HUES6 (cell line): ENCODE measurements at regions not wholly inside any gene's neighbourhood (a gene's known extent, or its start where the extent isn't known, plus 50 kb on each side); places are given as distances from the start of the nearest gene placed in this dataset.
"Not testable (repeated sequence)": the region's sequence is repeated elsewhere in the genome, so short reads cannot be mapped to it uniquely, and the experiment has no call there.

ENCODE experiments used
- H3K27ac ChIP-seq: 2 replicates; pipeline ENCODE4 v1.7.0; 2013; ENCODE audit warnings: low read depth, mild to moderate bottlenecking, low read length, inconsistent platforms
- H3K27me3 ChIP-seq: 2 replicates; pipeline ENCODE4 v1.6.1; 2013; ENCODE audit warnings: low read length; ENCODE audit not compliant: control insufficient read depth, insufficient read depth
- H3K36me3 ChIP-seq: 2 replicates; pipeline ENCODE4 v1.6.1; 2013; ENCODE audit warnings: low read length; ENCODE audit not compliant: control insufficient read depth, insufficient read depth
- H3K4me1 ChIP-seq: 2 replicates; pipeline ENCODE4 v1.6.1; 2013; ENCODE audit warnings: low read length; ENCODE audit not compliant: control insufficient read depth, insufficient read depth
- H3K4me3 ChIP-seq: 2 replicates; pipeline ENCODE4 v1.5.1; 2013; ENCODE audit warnings: low read depth, low read length
- H3K9ac ChIP-seq: one replicate; pipeline ENCODE4 v1.6.1; 2013; ENCODE audit warnings: mild to moderate bottlenecking, low read length
- H3K9me3 ChIP-seq: 2 replicates; pipeline ENCODE4 v1.6.1; 2013; ENCODE audit warnings: low read depth, low read length; ENCODE audit not compliant: control insufficient read depth, insufficient read depth

DNA sequence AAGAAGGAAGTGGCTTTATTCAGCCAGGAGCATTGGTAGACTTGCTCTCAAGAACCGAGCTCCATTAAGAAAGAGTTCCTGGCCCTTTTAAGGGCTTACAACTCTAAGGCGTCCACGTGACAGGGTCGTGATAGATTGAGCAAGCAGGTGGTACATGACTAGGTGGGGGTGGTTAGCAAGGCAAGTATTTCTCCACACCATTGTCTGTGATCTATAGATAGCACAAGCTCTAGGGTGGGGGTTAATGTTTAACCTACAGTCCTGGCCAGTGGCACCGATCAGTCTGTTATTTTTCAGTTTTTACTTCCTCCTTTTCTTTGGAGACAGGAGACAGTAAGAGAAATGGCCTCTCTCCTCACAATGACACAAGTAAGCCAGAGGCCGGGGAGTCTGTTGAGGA is 215.1 kb downstream of the UQCRFS1 start:
- not testable (repeated sequence) for H3K4me3 ChIP-seq, H3K27ac ChIP-seq, H3K36me3 ChIP-seq, H3K9ac ChIP-seq, H3K27me3 ChIP-seq
- Histone ChIP-seq H3K4me1 (peaks cover 11% of the 10 kb centered on the region), H3K9me3 (peaks cover 53% of the 10 kb centered on the region)

- Histone ChIP-seq H3K9ac (no peak overlapping the region), H3K27ac (no peak overlapping the region), H3K4me3 (no peak overlapping the region), H3K27me3 (0 out of 2 replicates have a peak, but pooled peaks cover 3% of the 10 kb centered on the region), H3K36me3 (no peaks in the 10 kb centered on the region), H3K9me3 (peaks cover 31% of the 10 kb centered on the region), H3K4me1 (peaks cover 21% of the 10 kb centered on the region)
These were observed 222.4 kb downstream of the UQCRFS1 start for GRCh38 chr19:28990522-28990921.

DNA sequence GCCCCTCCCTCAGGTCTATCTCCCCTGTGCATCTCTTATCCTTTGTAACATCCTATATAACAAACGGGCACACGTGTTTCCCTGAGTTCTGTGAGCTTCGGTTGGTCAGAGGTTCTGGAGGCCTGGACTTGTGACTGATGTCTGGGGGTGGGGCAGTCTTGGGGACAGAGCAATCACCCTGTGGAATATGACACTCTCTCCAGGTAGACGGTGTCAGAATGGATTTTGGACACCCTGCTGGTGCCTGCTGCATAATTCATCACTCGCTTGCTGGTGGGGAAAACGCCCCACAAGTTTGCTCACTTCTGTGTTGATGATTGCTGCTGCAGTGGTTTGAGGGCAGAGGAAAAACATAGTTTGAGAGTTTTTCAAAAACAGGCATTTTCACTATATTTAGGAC is 223.2 kb downstream of the UQCRFS1 start:
- peaks cover 21% of the 10 kb centered on the region for H3K4me1 ChIP-seq
- H3K27me3 ChIP-seq: 0 out of 2 replicates have a peak, but pooled peaks cover 3% of the 10 kb centered on the region
- H3K36me3 ChIP-seq: no peaks in the 10 kb centered on the region
- H3K9me3 ChIP-seq: peaks cover 23% of the 10 kb centered on the region
- no peak overlapping the region for H3K9ac ChIP-seq
- H3K27ac ChIP-seq: no peak overlapping the region
- H3K4me3 ChIP-seq: no peak overlapping the region

GRCh38 chr19:28988066-28988465 is 224.9 kb downstream of the UQCRFS1 start:
- peaks cover 6% of the 10 kb centered on the region; the same call in 1 of the 2 replicates for H3K9me3 ChIP-seq
- H3K9ac ChIP-seq: no peak overlapping the region
- H3K4me3 ChIP-seq: no peak overlapping the region
- H3K36me3 ChIP-seq: no peaks in the 10 kb centered on the region
- H3K4me1 ChIP-seq: peaks cover 21% of the 10 kb centered on the region
- no peak overlapping the region for H3K27ac ChIP-seq
- H3K27me3 ChIP-seq: 0 out of 2 replicates have a peak, but pooled peaks cover 3% of the 10 kb centered on the region

GRCh38 chr19:28987177-28987576 is 225.8 kb downstream of the UQCRFS1 start:
- Histone ChIP-seq H3K27me3 (0 out of 2 replicates have a peak, but pooled peaks cover 3% of the 10 kb centered on the region), H3K9me3 (no peaks in the 10 kb centered on the region), H3K4me3 (no peak overlapping the region), H3K36me3 (no peaks in the 10 kb centered on the region), H3K4me1 (peaks cover 21% of the 10 kb centered on the region), H3K9ac (no peak overlapping the region), H3K27ac (no peak overlapping the region)

DNA sequence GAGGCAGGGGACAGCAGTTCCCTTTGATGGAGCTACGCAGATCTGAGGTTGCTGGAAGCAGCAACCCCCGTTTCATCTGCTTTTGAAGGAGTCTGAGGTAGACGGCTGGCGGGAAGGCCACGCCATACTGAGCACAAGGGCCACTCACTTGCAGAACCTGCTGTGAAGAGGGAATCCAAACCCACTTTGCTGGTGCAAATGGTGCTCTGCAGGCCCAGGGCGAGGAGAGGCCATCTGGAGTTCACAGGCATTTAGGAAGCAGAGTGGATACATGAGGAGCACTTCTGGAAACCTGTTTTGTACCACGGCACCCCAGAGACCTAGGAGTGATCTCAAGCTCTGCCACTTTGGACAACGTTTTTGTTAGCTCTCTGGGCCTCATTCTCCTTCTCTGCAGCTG is 227.8 kb downstream of the UQCRFS1 start:
- Histone ChIP-seq H3K27ac (no peak overlapping the region), H3K36me3 (no peaks in the 10 kb centered on the region), H3K9me3 (no peaks in the 10 kb centered on the region), H3K4me3 (no peak overlapping the region), H3K4me1 (peaks cover 21% of the 10 kb centered on the region), H3K27me3 (0 out of 2 replicates have a peak, but pooled peaks cover 3% of the 10 kb centered on the region), H3K9ac (no peak overlapping the region)

DNA sequence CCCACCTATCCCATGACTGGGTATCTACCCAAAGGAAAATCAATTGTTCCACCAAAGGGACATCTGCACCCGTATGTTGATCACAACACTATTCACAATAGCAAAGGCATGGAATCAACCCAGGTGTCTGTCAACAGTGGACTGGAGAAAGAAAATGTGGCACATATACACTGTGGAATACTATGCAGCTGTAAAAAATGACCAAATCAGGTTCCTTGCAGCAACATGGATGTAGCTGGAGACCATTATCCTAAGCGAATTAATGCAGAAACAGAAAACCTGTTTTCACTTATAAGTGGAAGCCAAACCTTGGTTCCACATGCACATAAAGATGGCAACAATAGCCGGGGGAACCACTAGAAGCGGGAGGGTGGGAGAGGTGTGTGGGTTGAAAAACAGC is 228.6 kb downstream of the UQCRFS1 start:
- H3K27me3 ChIP-seq: 0 out of 2 replicates have a peak, but pooled peaks cover 3% of the 10 kb centered on the region
- H3K4me3 ChIP-seq: no peak overlapping the region
- H3K36me3 ChIP-seq: no peaks in the 10 kb centered on the region
- no peak overlapping the region for H3K9ac ChIP-seq
- H3K9me3 ChIP-seq: no peaks in the 10 kb centered on the region
- peaks cover 16% of the 10 kb centered on the region for H3K4me1 ChIP-seq
- H3K27ac ChIP-seq: no peak overlapping the region

DNA sequence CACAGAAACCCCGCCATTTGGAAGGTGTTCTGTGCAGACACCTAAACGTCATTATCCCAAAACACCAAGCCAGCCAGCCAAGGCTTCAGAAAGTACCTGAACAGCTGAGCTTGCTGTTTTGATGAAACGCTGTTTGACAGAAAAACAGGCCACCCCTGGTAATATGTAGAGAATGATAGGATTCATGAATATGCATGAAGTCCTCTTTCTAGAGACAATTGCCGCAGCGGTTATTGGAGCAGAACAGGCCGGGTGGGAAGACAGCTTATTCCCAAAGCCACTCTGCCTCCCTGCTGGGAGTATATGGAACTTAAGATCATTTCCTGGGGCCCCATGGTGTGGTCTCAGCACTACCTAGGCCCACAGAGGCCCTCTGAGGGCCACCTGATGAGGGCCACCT is 229.5 kb downstream of the UQCRFS1 start:
- Histone ChIP-seq H3K9me3 (no peaks in the 10 kb centered on the region), H3K9ac (no peak overlapping the region), H3K27me3 (no peaks in the 10 kb centered on the region), H3K36me3 (no peaks in the 10 kb centered on the region), H3K4me3 (no peak overlapping the region), H3K27ac (no peak overlapping the region), H3K4me1 (peaks cover 7% of the 10 kb centered on the region; the same call in 1 of the 2 replicates)

- Histone ChIP-seq H3K36me3 (no peaks in the 10 kb centered on the region), H3K9ac (no peak overlapping the region), H3K4me3 (no peak overlapping the region), H3K4me1 (peaks cover 6% of the 10 kb centered on the region; the same call in 1 of the 2 replicates), H3K27me3 (no peaks in the 10 kb centered on the region), H3K27ac (no peak overlapping the region), H3K9me3 (no peaks in the 10 kb centered on the region)
These were observed 231.0 kb downstream of the UQCRFS1 start for GRCh38 chr19:28981994-28982393.

DNA sequence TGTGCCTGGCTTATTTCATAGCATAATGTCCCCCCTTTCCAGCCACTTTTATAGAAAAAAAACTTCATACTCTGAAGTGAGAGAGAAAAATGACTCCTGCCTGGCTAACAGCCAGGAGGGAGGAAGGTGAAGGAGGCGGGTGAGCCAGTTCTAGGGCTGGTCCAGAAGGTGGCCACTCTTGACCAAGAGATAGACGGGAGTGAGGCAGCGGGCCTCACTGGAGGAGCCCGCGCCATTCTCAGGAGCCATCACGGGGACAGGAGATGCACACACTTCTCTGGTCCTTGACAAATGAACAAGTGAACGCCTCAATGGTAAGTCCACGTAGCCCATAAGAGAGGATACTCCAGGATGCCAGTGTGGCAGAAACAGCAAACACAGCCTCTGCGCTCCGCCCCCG is 231.4 kb downstream of the UQCRFS1 start:
- Histone ChIP-seq H3K4me1 (peaks cover 6% of the 10 kb centered on the region; the same call in 1 of the 2 replicates), H3K27me3 (no peaks in the 10 kb centered on the region), H3K4me3 (no peak overlapping the region), H3K9me3 (no peaks in the 10 kb centered on the region), H3K27ac (no peak overlapping the region), H3K9ac (no peak overlapping the region), H3K36me3 (no peaks in the 10 kb centered on the region)

GRCh38 chr19:28980236-28980868 is 232.6 kb downstream of the UQCRFS1 start:
- H3K27ac ChIP-seq: no peak overlapping the region
- peaks cover 6% of the 10 kb centered on the region; the same call in 1 of the 2 replicates for H3K4me1 ChIP-seq
- no peaks in the 10 kb centered on the region for H3K9me3 ChIP-seq
- H3K36me3 ChIP-seq: no peaks in the 10 kb centered on the region
- no peak overlapping the region for H3K9ac ChIP-seq
- H3K4me3 ChIP-seq: no peak overlapping the region
- no peaks in the 10 kb centered on the region for H3K27me3 ChIP-seq
